ENCODE measurements at regions not wholly inside any gene's neighbourhood (a gene's known extent, or its start where the extent isn't known, plus 50 kb on each side); places are given as distances from the start of the nearest gene placed in this dataset.

DNA sequence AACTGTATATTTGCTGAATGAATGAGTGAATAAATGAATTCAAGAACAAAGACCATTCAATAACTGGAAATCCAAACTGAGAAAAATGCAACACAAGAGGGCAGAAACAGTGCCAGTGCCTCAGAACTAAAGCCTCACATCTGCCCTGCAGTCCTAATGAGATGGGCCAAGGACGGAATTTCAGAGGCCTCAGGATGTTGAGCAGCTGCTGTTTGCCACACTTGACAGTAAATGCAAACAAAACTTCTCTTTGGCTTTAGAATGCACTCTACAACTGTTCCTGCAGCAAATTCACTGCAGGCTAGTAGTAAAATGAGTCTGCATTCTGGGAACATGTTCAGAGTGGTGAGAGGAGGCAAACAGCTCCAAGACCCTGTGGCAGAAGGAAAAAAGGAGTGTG lies 177.6 kb upstream of the LRFN2 start:
- H3K36me3 ChIP-seq (ENCODE audit: control insufficient read depth, insufficient read depth, low read length) = no peaks in the 10 kb centered on the region
- H3K27me3 ChIP-seq (ENCODE audit: control insufficient read depth, insufficient read depth, low read length) = no peaks in the 10 kb centered on the region
- H3K9me3 ChIP-seq (ENCODE audit: control insufficient read depth, insufficient read depth, low read depth, low read length) = no peaks in the 10 kb centered on the region

DNA sequence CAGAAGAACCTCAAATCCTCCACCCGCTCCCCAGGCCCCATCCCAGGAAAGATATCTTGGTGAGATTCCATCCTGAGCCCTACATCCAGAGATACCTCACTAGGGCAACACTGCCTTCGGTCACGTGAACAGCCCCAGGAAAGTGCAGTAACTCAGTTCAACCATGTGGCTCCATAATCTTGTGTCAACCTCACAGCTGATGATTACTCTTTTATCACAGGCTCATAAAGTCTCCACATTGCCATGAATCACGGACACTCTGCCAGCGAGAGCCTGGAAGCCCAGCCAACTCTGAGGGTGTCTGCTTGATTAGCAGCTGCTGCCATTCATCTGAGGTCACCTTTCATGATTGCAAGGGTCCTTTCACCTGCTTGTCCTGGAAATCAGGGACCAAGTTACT lies 175.8 kb upstream of the LRFN2 start:
- no peaks in the 10 kb centered on the region for H3K27me3 ChIP-seq (ENCODE audit: control insufficient read depth, insufficient read depth, low read length)
- H3K27ac ChIP-seq (ENCODE audit: low read depth, low read length) = no peak overlapping the region
- no peaks in the 10 kb centered on the region for H3K36me3 ChIP-seq (ENCODE audit: control insufficient read depth, insufficient read depth, low read length)
- H3K4me1 ChIP-seq (ENCODE audit: control insufficient read depth, insufficient read depth, low read length) = no peaks in the 10 kb centered on the region
- H3K4me3 ChIP-seq (ENCODE audit: low read depth, low read length) = no peak overlapping the region
- H3K9ac ChIP-seq (ENCODE audit: low read length) = no peak overlapping the region
- H3K9me3 ChIP-seq (ENCODE audit: control insufficient read depth, insufficient read depth, low read depth, low read length) = no peaks in the 10 kb centered on the region

More for the DNA sequence above, 177.6 kb upstream of the LRFN2 start:
- no peak overlapping the region for H3K9ac ChIP-seq (ENCODE audit: low read length)
- no peak overlapping the region for H3K27ac ChIP-seq (ENCODE audit: low read depth, low read length)
- no peak overlapping the region for H3K4me3 ChIP-seq (ENCODE audit: low read depth, low read length)
- no peaks in the 10 kb centered on the region for H3K4me1 ChIP-seq (ENCODE audit: control insufficient read depth, insufficient read depth, low read length)

DNA sequence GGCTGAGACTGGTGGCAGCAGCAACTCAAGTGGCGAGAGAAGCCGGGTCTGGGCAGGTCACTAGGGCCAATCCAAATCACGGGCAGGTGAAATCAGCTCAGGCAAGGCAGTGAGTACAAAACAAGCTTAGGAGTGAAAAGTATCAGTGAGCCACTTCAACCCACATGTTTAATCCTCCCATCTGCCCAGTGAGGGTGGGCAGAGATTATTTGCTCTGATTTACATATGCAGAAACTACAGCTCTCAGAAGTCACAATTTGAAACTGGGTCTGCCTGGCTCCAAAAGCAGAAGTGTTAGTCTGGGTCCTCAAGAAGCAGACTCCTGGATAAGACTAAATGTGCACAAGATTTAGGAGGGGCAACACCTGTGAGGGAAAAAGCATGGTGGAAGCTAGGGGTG lies 173.7 kb upstream of the LRFN2 start:
- Histone ChIP-seq H3K27me3 (ENCODE audit: control insufficient read depth, insufficient read depth, low read length) (no peaks in the 10 kb centered on the region; the same call in 1 of the 2 replicates), H3K4me3 (ENCODE audit: low read depth, low read length) (no peak overlapping the region), H3K27ac (ENCODE audit: low read depth, low read length) (no peak overlapping the region), H3K9me3 (ENCODE audit: control insufficient read depth, insufficient read depth, low read depth, low read length) (no peaks in the 10 kb centered on the region), H3K36me3 (ENCODE audit: control insufficient read depth, insufficient read depth, low read length) (no peaks in the 10 kb centered on the region), H3K9ac (ENCODE audit: low read length) (no peak overlapping the region), H3K4me1 (ENCODE audit: control insufficient read depth, insufficient read depth, low read length) (peaks cover 2% of the 10 kb centered on the region; the same call in 1 of the 2 replicates)

DNA sequence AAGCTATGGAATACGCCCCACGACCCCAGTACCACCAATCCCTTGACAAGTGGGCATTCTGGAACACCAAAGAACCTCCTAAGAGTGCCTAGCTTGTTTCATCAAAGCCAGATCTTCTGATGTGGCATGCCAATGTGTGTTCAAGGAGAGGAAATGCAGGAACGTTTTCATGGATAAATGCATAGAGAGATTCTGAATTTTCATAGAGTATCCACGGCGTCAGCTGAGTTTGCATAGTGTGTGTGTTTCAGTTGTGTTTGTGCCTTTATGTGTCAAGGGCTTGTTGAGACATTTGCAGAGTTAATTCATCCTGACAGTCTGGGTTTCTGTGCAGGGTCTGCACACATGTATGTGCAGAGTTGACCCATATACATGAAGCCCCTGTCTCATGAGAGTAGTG lies 172.7 kb upstream of the LRFN2 start:
- Histone ChIP-seq H3K9ac (ENCODE audit: low read length) (no peak overlapping the region), H3K27ac (ENCODE audit: low read depth, low read length) (no peak overlapping the region), H3K4me1 (ENCODE audit: control insufficient read depth, insufficient read depth, low read length) (peaks cover 13% of the 10 kb centered on the region), H3K27me3 (ENCODE audit: control insufficient read depth, insufficient read depth, low read length) (peaks cover 10% of the 10 kb centered on the region; the same call in 1 of the 2 replicates), H3K36me3 (ENCODE audit: control insufficient read depth, insufficient read depth, low read length) (no peaks in the 10 kb centered on the region), H3K9me3 (ENCODE audit: control insufficient read depth, insufficient read depth, low read depth, low read length) (no peaks in the 10 kb centered on the region), H3K4me3 (ENCODE audit: low read depth, low read length) (no peak overlapping the region)

DNA sequence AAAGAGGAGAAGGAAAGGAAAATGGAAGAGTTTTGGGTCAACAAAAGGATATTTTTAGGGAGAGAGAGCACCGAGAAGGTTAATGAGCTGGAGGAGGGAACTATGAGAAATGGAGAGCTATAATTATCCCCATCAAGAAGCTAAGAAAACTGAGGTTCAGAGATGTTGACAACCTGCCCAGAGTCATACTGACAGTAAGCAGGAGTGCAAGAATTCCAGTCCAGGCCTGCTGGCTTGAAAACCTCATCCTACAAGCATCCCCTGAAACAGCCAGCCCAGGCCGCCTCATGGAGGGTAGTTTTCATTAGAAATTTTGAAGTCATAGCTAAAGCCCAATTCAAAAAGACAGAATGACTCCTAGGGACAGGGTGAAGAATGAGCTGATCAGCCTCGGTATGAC lies 172.1 kb upstream of the LRFN2 start:
- H3K9ac ChIP-seq (ENCODE audit: low read length) = no peak overlapping the region
- no peaks in the 10 kb centered on the region for H3K36me3 ChIP-seq (ENCODE audit: control insufficient read depth, insufficient read depth, low read length)
- H3K4me3 ChIP-seq (ENCODE audit: low read depth, low read length) = no peak overlapping the region
- H3K9me3 ChIP-seq (ENCODE audit: control insufficient read depth, insufficient read depth, low read depth, low read length) = no peaks in the 10 kb centered on the region
- H3K27me3 ChIP-seq (ENCODE audit: control insufficient read depth, insufficient read depth, low read length) = peaks cover 14% of the 10 kb centered on the region; the same call in 1 of the 2 replicates
- no peak overlapping the region for H3K27ac ChIP-seq (ENCODE audit: low read depth, low read length)
- H3K4me1 ChIP-seq (ENCODE audit: control insufficient read depth, insufficient read depth, low read length) = peaks cover 19% of the 10 kb centered on the region

DNA sequence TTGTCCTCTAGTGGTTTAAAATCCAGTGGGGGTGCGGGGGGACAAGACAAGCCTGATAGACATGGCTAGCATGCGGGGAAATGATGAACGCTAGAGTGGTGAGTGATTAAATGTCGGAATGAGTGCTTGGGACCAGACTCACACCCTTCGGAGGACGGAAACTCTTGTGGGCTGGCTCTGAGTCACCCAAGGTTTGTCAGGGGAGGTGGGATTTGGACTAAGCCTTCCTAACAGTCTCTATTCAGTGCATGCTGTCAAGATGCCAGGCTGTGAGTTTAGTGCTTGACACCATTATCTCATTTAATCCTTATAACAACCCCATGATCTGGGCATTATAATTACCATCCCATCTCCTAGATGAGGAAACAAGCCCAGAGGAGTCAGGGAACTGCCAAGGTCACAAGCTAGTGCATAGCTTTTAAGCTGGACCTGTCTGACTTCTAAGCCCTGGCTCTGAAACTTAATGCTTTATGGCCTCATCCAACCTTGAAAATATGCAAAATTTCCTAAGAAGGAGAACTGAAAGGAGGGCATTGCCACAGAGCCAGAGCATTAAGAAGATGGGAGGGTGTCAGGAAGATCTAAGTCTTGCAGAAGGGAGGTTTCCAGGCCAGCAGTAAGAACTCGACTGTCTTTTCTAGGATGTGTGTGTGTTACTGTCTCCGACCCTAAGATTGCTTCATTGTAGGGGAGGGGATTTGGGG lies 168.7 kb upstream of the LRFN2 start:
- Histone ChIP-seq H3K4me3 (ENCODE audit: low read depth, low read length) (no peak overlapping the region), H3K9me3 (ENCODE audit: control insufficient read depth, insufficient read depth, low read depth, low read length) (no peaks in the 10 kb centered on the region), H3K4me1 (ENCODE audit: control insufficient read depth, insufficient read depth, low read length) (peaks cover 21% of the 10 kb centered on the region), H3K27me3 (ENCODE audit: control insufficient read depth, insufficient read depth, low read length) (peaks cover 14% of the 10 kb centered on the region; the same call in 1 of the 2 replicates), H3K9ac (ENCODE audit: low read length) (no peak overlapping the region), H3K27ac (ENCODE audit: low read depth, low read length) (no peak overlapping the region), H3K36me3 (ENCODE audit: control insufficient read depth, insufficient read depth, low read length) (no peaks in the 10 kb centered on the region)

DNA sequence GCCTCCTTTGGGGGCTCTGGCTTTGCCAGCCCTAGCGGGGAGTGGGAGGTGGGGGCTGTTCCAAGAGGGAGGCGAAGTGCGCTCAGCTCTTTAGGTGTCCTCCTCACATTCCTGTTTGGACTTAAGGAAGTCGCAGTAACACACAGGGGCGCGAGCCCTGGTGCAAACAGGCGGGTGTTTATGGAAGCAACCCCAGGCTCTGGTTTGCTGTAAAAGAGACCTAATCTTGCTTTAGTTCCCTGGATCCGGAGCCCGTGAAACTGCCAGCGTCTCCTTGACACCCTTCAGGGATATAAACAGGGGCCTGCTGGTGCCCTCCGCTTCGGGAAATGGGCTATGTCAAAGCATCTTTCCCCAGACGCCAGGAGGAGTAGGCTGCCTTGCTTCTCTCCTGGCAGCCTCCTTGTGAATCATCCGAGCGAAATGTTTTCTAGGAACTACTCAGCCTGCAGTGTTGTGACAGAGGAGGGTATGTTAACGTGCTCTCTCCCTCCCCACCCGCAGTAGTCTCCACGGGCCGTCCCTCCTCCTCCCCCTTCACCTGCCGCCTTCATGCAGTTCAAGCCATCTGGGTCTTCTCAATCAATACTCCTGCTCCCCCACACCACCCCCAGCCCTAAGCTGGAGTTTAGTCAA lies 168.0 kb upstream of the LRFN2 start:
- H3K4me3 ChIP-seq (ENCODE audit: low read depth, low read length) = no peak overlapping the region
- H3K9ac ChIP-seq (ENCODE audit: low read length) = no peak overlapping the region
- H3K27ac ChIP-seq (ENCODE audit: low read depth, low read length) = no peak overlapping the region
- H3K4me1 ChIP-seq (ENCODE audit: control insufficient read depth, insufficient read depth, low read length) = peaks cover 21% of the 10 kb centered on the region
- H3K36me3 ChIP-seq (ENCODE audit: control insufficient read depth, insufficient read depth, low read length) = no peaks in the 10 kb centered on the region
- H3K9me3 ChIP-seq (ENCODE audit: control insufficient read depth, insufficient read depth, low read depth, low read length) = no peaks in the 10 kb centered on the region
- peaks cover 14% of the 10 kb centered on the region; the same call in 1 of the 2 replicates for H3K27me3 ChIP-seq (ENCODE audit: control insufficient read depth, insufficient read depth, low read length)

DNA sequence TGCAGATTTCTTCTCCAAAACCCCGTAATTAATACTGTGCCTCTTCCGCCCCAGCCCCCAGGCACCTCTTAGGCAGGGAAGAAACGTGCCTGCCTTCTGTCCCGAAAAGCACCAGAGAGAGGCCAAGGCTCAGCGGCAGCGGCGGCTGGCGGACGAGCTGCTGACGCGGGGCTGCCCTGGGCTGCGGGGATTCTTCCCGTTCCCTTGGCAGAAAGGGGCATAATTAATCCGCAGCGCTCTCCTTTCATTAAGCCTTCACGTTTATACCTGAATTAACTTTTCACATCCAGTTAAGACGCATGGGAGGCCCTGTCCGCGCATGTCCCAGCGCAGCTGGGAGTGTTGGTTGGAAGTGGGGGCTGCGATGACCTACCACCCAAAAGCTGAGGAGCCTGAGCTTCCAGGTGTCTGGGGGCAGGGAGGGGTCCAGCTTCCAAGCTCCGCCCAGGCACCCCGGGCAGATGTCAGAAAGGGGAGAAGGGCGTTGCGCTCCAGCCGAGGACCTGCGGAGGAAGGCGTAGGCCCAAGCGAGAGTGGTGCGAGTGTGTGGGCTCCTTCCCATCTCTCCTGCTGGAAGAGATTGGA lies 167.4 kb upstream of the LRFN2 start:
- Histone ChIP-seq H3K4me3 (ENCODE audit: low read depth, low read length) (peak overlapping the region; percentile 15; the same call in 1 of the 2 replicates), H3K36me3 (ENCODE audit: control insufficient read depth, insufficient read depth, low read length) (no peaks in the 10 kb centered on the region), H3K27ac (ENCODE audit: low read depth, low read length) (no peak overlapping the region), H3K4me1 (ENCODE audit: control insufficient read depth, insufficient read depth, low read length) (peaks cover 21% of the 10 kb centered on the region), H3K9ac (ENCODE audit: low read length) (no peak overlapping the region), H3K9me3 (ENCODE audit: control insufficient read depth, insufficient read depth, low read depth, low read length) (no peaks in the 10 kb centered on the region), H3K27me3 (ENCODE audit: control insufficient read depth, insufficient read depth, low read length) (peaks cover 14% of the 10 kb centered on the region; the same call in 1 of the 2 replicates)

DNA sequence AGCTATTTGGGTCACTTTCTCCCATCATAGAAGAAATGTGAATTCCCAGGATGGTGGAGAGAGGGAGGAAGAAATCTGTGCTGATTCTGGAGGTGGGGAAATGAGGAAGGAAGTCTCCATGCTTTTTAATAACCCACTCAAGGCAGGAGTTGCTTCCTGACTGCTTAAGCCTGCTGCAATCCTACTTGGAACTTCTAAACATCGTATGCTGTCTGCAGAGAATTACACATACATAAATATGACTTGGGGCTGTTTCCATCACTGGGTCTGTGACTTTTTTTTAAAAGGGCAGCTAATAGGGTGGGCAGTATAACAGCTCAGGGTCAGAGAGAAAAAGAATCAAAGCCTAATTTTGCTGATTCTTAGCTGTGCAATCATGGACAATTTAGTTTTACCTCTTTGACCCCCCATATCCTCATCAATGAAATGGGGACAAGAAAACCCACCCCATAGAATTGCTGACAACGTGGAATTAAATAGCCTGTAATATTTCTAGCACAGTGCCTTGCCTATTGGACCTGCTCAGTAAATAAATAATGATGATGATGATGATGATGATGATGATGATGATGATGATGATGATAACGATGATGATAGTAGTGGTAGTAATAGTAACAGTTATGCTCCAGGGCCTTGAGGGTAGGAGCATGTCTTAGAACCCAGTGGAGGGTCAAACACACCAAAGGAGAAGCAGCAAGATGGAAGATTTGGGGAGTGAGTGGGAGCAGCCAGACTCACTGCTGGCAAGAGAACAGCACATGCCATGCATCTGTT lies 166.7 kb upstream of the LRFN2 start:
- Histone ChIP-seq H3K36me3 (ENCODE audit: control insufficient read depth, insufficient read depth, low read length) (no peaks in the 10 kb centered on the region), H3K4me1 (ENCODE audit: control insufficient read depth, insufficient read depth, low read length) (peaks cover 21% of the 10 kb centered on the region)

DNA sequence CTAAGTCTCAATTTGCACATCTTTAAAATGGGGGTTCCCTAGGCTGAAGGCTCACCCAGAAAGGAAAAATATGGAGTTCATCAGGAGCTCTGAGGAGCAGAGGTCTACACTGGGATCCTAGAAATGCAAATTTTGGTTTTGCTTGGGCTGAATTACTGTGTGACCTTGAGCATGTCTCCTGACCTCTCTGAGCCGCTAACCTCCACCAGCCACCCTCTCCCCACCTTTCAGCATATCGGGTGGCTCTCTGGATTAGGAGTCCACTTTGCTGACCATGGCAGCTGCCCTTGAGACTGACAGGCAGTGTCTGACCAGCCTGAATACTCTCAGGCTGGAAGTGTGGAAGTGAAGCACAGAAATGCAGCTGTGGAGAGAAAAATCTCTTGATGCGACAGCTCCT lies 165.9 kb upstream of the LRFN2 start:
- Histone ChIP-seq H3K4me3 (ENCODE audit: low read depth, low read length) (no peak overlapping the region), H3K36me3 (ENCODE audit: control insufficient read depth, insufficient read depth, low read length) (no peaks in the 10 kb centered on the region), H3K9me3 (ENCODE audit: control insufficient read depth, insufficient read depth, low read depth, low read length) (no peaks in the 10 kb centered on the region), H3K27me3 (ENCODE audit: control insufficient read depth, insufficient read depth, low read length) (peaks cover 14% of the 10 kb centered on the region; the same call in 1 of the 2 replicates), H3K9ac (ENCODE audit: low read length) (no peak overlapping the region), H3K27ac (ENCODE audit: low read depth, low read length) (no peak overlapping the region), H3K4me1 (ENCODE audit: control insufficient read depth, insufficient read depth, low read length) (peaks cover 21% of the 10 kb centered on the region)

More for the DNA sequence above, 166.7 kb upstream of the LRFN2 start:
- Histone ChIP-seq H3K9ac (ENCODE audit: low read length) (no peak overlapping the region), H3K4me3 (ENCODE audit: low read depth, low read length) (no peak overlapping the region), H3K27ac (ENCODE audit: low read depth, low read length) (no peak overlapping the region), H3K27me3 (ENCODE audit: control insufficient read depth, insufficient read depth, low read length) (peaks cover 14% of the 10 kb centered on the region; the same call in 1 of the 2 replicates), H3K9me3 (ENCODE audit: control insufficient read depth, insufficient read depth, low read depth, low read length) (no peaks in the 10 kb centered on the region)

Data from HUES6 (cell line).